ENCODE measurements at regions not wholly inside any gene's neighbourhood (a gene's known extent, or its start where the extent isn't known, plus 50 kb on each side); places are given as distances from the start of the nearest gene placed in this dataset.

- DNase-seq (ENCODE audit: low read depth) (no peak), FAIRE-seq (no peak)
- H3K27me3 ChIP-seq (ENCODE audit: control insufficient read depth, insufficient read depth, low read length): no peaks in the 10 kb centered on the region
- no peak overlapping the region for H3K4me3 ChIP-seq (ENCODE audit: low read depth, low read length)
- no peaks in the 10 kb centered on the region for H3K36me3 ChIP-seq (ENCODE audit: control insufficient read depth, insufficient read depth, low read length)
- no peak for TF ChIP-seq CTCF (IDR thresholded peaks at IDR 0.05; ENCODE audit: insufficient read depth, low read length, severe bottlenecking)
Measured at GRCh38 chr6:14905201-14905600, 340.7 kb upstream of the JARID2 start.

GRCh38 chr6:14906621-14907020 is 339.2 kb upstream of the JARID2 start:
- no peaks in the 10 kb centered on the region for H3K27me3 ChIP-seq (ENCODE audit: control insufficient read depth, insufficient read depth, low read length)
- FAIRE-seq: no peak
- no peak for TF ChIP-seq CTCF (IDR thresholded peaks at IDR 0.05; ENCODE audit: insufficient read depth, low read length, severe bottlenecking)
- H3K36me3 ChIP-seq (ENCODE audit: control insufficient read depth, insufficient read depth, low read length): no peaks in the 10 kb centered on the region
- H3K4me3 ChIP-seq (ENCODE audit: low read depth, low read length): no peak overlapping the region
- DNase-seq (ENCODE audit: low read depth): no peak

- FAIRE-seq (no peak), DNase-seq (ENCODE audit: low read depth) (no peak)
- Histone ChIP-seq H3K27me3 (ENCODE audit: control insufficient read depth, insufficient read depth, low read length) (no peaks in the 10 kb centered on the region), H3K36me3 (ENCODE audit: control insufficient read depth, insufficient read depth, low read length) (no peaks in the 10 kb centered on the region), H3K4me3 (ENCODE audit: low read depth, low read length) (no peak overlapping the region)
- no peak for TF ChIP-seq CTCF (IDR thresholded peaks at IDR 0.05; ENCODE audit: insufficient read depth, low read length, severe bottlenecking)
Measured at GRCh38 chr6:14910692-14911547, 334.9 kb upstream of the JARID2 start.

GRCh38 chr6:14912226-14912625 is 333.6 kb upstream of the JARID2 start:
- no peak for TF ChIP-seq CTCF (IDR thresholded peaks at IDR 0.05; ENCODE audit: insufficient read depth, low read length, severe bottlenecking)
- no peaks in the 10 kb centered on the region for H3K36me3 ChIP-seq (ENCODE audit: control insufficient read depth, insufficient read depth, low read length)
- FAIRE-seq: no peak
- no peak for DNase-seq (ENCODE audit: low read depth)
- no peaks in the 10 kb centered on the region for H3K27me3 ChIP-seq (ENCODE audit: control insufficient read depth, insufficient read depth, low read length)
- H3K4me3 ChIP-seq (ENCODE audit: low read depth, low read length): no peak overlapping the region

GRCh38 chr6:14912706-14913105 is 333.2 kb upstream of the JARID2 start:
- H3K4me3 ChIP-seq (ENCODE audit: low read depth, low read length): no peak overlapping the region
- DNase-seq (ENCODE audit: low read depth): no peak
- no peaks in the 10 kb centered on the region for H3K27me3 ChIP-seq (ENCODE audit: control insufficient read depth, insufficient read depth, low read length)
- H3K36me3 ChIP-seq (ENCODE audit: control insufficient read depth, insufficient read depth, low read length): no peaks in the 10 kb centered on the region
- FAIRE-seq: no peak
- no peak for TF ChIP-seq CTCF (IDR thresholded peaks at IDR 0.05; ENCODE audit: insufficient read depth, low read length, severe bottlenecking)

GRCh38 chr6:14913931-14914330 is 331.9 kb upstream of the JARID2 start:
- no peak for TF ChIP-seq CTCF (IDR thresholded peaks at IDR 0.05; ENCODE audit: insufficient read depth, low read length, severe bottlenecking)
- no peak for FAIRE-seq
- no peaks in the 10 kb centered on the region for H3K27me3 ChIP-seq (ENCODE audit: control insufficient read depth, insufficient read depth, low read length)

More at GRCh38 chr6:14913931-14914330, 331.9 kb upstream of the JARID2 start:
- Histone ChIP-seq H3K4me3 (ENCODE audit: low read depth, low read length) (no peak overlapping the region), H3K36me3 (ENCODE audit: control insufficient read depth, insufficient read depth, low read length) (no peaks in the 10 kb centered on the region)
- DNase-seq (ENCODE audit: low read depth): no peak
